ENCODE measurements at regions not wholly inside any gene's neighbourhood (a gene's known extent, or its start where the extent isn't known, plus 50 kb on each side); places are given as distances from the start of the nearest gene placed in this dataset.

- TF ChIP-seq CBX2 (IDR thresholded peaks at IDR 0.05; ENCODE audit: insufficient read depth, low read length, poor library complexity, severe bottlenecking) (no peak), ZBTB8A (IDR thresholded peaks at IDR 0.05; ENCODE audit: partially characterized antibody) (no peak), TCF7L2 (IDR thresholded peaks at IDR 0.05; ENCODE audit: low read depth, low read length) (no peak), EP300 (IDR thresholded peaks at IDR 0.05; ENCODE audit: low read length) (no peak), POLR2AphosphoS2 (IDR thresholded peaks at IDR 0.05; ENCODE audit: low read length) (no peak), XRCC3 (IDR thresholded peaks at IDR 0.05) (no peak), POLR2G (IDR thresholded peaks at IDR 0.05; ENCODE audit: low read depth, low read length) (no peak), ZFP36 (IDR thresholded peaks at IDR 0.05; ENCODE audit: low read depth, low read length, partially characterized antibody) (no peak), SIN3A (IDR thresholded peaks at IDR 0.05; ENCODE audit: borderline replicate concordance in 2 of 2, control insufficient read depth in 1 of 2, low read depth in 2 of 2, low read length in 2 of 2) (no peak)
These were observed 993.1 kb downstream of the KCNMA1 start for GRCh38 chr10:76644476-76644875.

All from K562 (cell line).